ENCODE measurements at regions not wholly inside any gene's neighbourhood (a gene's known extent, or its start where the extent isn't known, plus 50 kb on each side); places are given as distances from the start of the nearest gene placed in this dataset.

GRCh38 chr12:115672086-115672485 lies 605.4 kb downstream of the MED13L start:
- H3K27ac ChIP-seq = no peak overlapping the region
- WGBS, 3 donors = 65 to 81% (median 75%) methylated on average over 3 of the region's 3 CpGs
- H3K36me3 ChIP-seq (ENCODE audit: insufficient read depth in 1 of 2, low read depth in 1 of 2) = no peaks in the 10 kb centered on the region
- no peaks in the 10 kb centered on the region for H3K9me3 ChIP-seq
- TF ChIP-seq CTCF (IDR thresholded peaks at IDR 0.05) = no peak
- DNase-seq = no peak
- no peaks in the 10 kb centered on the region for H3K27me3 ChIP-seq (ENCODE audit: insufficient read depth in 3 of 3, low read length in 2 of 3)
- no peaks in the 10 kb centered on the region for H3K4me1 ChIP-seq
- intact Hi-C loops (cut with DNase I) = no loop called here
- no peak overlapping the region for H3K4me3 ChIP-seq
- ATAC-seq = no peak

GRCh38 chr12:115670869-115671268 lies 606.6 kb downstream of the MED13L start:
- WGBS, 3 donors = 81 to 85% (median 82%) methylated on average over 5 of the region's 5 CpGs
- ATAC-seq (no peak), DNase-seq (no peak)
- Histone ChIP-seq H3K27ac (no peak overlapping the region), H3K4me3 (no peak overlapping the region), H3K36me3 (ENCODE audit: insufficient read depth in 1 of 2, low read depth in 1 of 2) (no peaks in the 10 kb centered on the region), H3K27me3 (ENCODE audit: insufficient read depth in 3 of 3, low read length in 2 of 3) (no peaks in the 10 kb centered on the region), H3K9me3 (no peaks in the 10 kb centered on the region), H3K4me1 (no peaks in the 10 kb centered on the region)
- intact Hi-C loops (cut with DNase I) = no loop called here
- TF ChIP-seq CTCF (IDR thresholded peaks at IDR 0.05) = no peak

GRCh38 chr12:115667116-115667515 lies 610.4 kb downstream of the MED13L start:
- H3K36me3 ChIP-seq (ENCODE audit: insufficient read depth in 1 of 2, low read depth in 1 of 2) = no peaks in the 10 kb centered on the region
- H3K4me1 ChIP-seq = no peaks in the 10 kb centered on the region
- intact Hi-C loops (cut with DNase I) = no loop called here
- H3K4me3 ChIP-seq = no peak overlapping the region
- ATAC-seq = no peak
- peaks cover 0 to 2% (median 0%) of the 10 kb centered on the region in 3 donors for H3K27me3 ChIP-seq (ENCODE audit: insufficient read depth in 3 of 3, low read length in 2 of 3)
- no peak for TF ChIP-seq CTCF (IDR thresholded peaks at IDR 0.05)
- no peaks in the 10 kb centered on the region for H3K9me3 ChIP-seq
- WGBS, 3 donors = 17 to 28% (median 18%) methylated on average over 1 of the region's 1 CpG
- no peak overlapping the region for H3K27ac ChIP-seq
- no peak for DNase-seq

- Histone ChIP-seq H3K36me3 (ENCODE audit: insufficient read depth in 1 of 2, low read depth in 1 of 2) (no peaks in the 10 kb centered on the region), H3K27ac (no peak overlapping the region), H3K4me1 (no peaks in the 10 kb centered on the region), H3K27me3 (ENCODE audit: insufficient read depth in 3 of 3, low read length in 2 of 3) (peaks cover 0 to 2% (median 0%) of the 10 kb centered on the region in 3 donors), H3K9me3 (no peaks in the 10 kb centered on the region), H3K4me3 (no peak overlapping the region)
- no peak for TF ChIP-seq CTCF (IDR thresholded peaks at IDR 0.05)
- intact Hi-C loops (cut with DNase I) = no loop called here
- no peak for ATAC-seq
- DNase-seq = no peak
Measured at GRCh38 chr12:115666168-115666567, 611.3 kb downstream of the MED13L start.

GRCh38 chr12:115661112-115661511 lies 616.4 kb downstream of the MED13L start:
- ATAC-seq (no peak), DNase-seq (no peak)
- Histone ChIP-seq H3K4me1 (no peaks in the 10 kb centered on the region), H3K27ac (peak overlapping the region; percentile 38), H3K36me3 (ENCODE audit: insufficient read depth in 1 of 2, low read depth in 1 of 2) (no peaks in the 10 kb centered on the region), H3K4me3 (no peak overlapping the region), H3K9me3 (no peaks in the 10 kb centered on the region), H3K27me3 (ENCODE audit: insufficient read depth in 3 of 3, low read length in 2 of 3) (peaks cover 0 to 4% (median 0%) of the 10 kb centered on the region in 3 donors)
- intact Hi-C loops (cut with DNase I) = no loop called here
- 37 to 41% (median 39%) methylated on average over 2 of the region's 2 CpGs for WGBS, 3 donors
- no peak for TF ChIP-seq CTCF (IDR thresholded peaks at IDR 0.05)

Measured in psoas muscle (tissue), 7 donors.